Cardiac muscle cell (in vitro differentiated cells and primary cell): ENCODE measurements at regions not wholly inside any gene's neighbourhood (a gene's known extent, or its start where the extent isn't known, plus 50 kb on each side); places are given as distances from the start of the nearest gene placed in this dataset.
A peak's percentile ranks its signal among the peaks of the same experiment; 100 is the strongest.

Source experiments
- DNase-seq, 2 donors: peaks; one replicate each; pipeline versions ENCODE4 v3.0.0 to v3.0.0-alpha.2; 2010 to 2017; ENCODE audit warnings: low read depth in 1 of 2, low spot score in 1 of 2
- H3K27ac ChIP-seq: fragments of 200-600 bp; sonication (generic); 2 replicates; pipeline ENCODE4 v1.5.1; 2016
- H3K27me3 ChIP-seq: fragments of 200-600 bp; sonication (generic); 2 replicates; pipeline ENCODE4 v1.6.0; 2016; ENCODE audit warnings: control low read depth
- H3K36me3 ChIP-seq: fragments of 200-600 bp; sonication (generic); 2 replicates; pipeline ENCODE4 v1.5.1; 2016; ENCODE audit warnings: control low read depth
- H3K4me1 ChIP-seq: fragments of 200-600 bp; sonication (generic); 2 replicates; pipeline ENCODE4 v1.8.1; 2017; ENCODE audit warnings: low read depth, mild to moderate bottlenecking, mixed run types
- H3K4me3 ChIP-seq: fragments of 200-600 bp; sonication (generic); 2 replicates; pipeline ENCODE4 v1.5.1; 2016; ENCODE audit warnings: mild to moderate bottlenecking
- H3K9me3 ChIP-seq: fragments of 200-600 bp; sonication (generic); 2 replicates; pipeline ENCODE4 v1.5.1; 2017; ENCODE audit warnings: low read depth, mild to moderate bottlenecking, control low read depth
- TF ChIP-seq, protein P1 (sequence below): IDR thresholded peaks from 2 replicates; pipeline ENCODE4 v1.5.1; 2012; ENCODE audit warnings: low read depth, mild to moderate bottlenecking, low read length

DNA sequence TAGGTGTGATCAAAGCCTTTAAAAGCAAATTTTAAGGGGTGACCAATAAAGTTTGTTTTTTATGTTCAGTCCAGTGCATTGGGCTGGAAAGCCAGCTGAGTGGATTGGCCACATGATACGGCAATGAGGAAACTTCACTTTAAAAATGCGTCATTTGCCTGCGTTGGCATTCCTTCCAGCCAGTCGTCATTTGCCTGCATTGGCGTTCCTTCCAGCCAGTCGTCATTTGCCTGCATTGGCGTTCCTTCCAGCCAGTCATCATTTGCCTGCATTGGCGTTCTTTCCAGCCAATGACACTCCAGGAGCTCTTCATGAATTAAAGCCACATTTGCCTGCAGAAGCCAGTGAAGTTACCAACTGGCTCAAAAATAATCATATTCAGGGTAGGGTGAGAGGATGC lies 378.6 kb downstream of the SMOC2 start:
- Histone ChIP-seq H3K27me3 (no peaks in the 10 kb centered on the region), H3K36me3 (no peaks in the 10 kb centered on the region), H3K4me3 (no peak overlapping the region), H3K27ac (no peak overlapping the region), H3K9me3 (no peaks in the 10 kb centered on the region), H3K4me1 (no peaks in the 10 kb centered on the region)
- DNase-seq = no peak
- TF ChIP-seq, protein P1, sequence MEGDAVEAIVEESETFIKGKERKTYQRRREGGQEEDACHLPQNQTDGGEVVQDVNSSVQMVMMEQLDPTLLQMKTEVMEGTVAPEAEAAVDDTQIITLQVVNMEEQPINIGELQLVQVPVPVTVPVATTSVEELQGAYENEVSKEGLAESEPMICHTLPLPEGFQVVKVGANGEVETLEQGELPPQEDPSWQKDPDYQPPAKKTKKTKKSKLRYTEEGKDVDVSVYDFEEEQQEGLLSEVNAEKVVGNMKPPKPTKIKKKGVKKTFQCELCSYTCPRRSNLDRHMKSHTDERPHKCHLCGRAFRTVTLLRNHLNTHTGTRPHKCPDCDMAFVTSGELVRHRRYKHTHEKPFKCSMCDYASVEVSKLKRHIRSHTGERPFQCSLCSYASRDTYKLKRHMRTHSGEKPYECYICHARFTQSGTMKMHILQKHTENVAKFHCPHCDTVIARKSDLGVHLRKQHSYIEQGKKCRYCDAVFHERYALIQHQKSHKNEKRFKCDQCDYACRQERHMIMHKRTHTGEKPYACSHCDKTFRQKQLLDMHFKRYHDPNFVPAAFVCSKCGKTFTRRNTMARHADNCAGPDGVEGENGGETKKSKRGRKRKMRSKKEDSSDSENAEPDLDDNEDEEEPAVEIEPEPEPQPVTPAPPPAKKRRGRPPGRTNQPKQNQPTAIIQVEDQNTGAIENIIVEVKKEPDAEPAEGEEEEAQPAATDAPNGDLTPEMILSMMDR = no peak

DNA sequence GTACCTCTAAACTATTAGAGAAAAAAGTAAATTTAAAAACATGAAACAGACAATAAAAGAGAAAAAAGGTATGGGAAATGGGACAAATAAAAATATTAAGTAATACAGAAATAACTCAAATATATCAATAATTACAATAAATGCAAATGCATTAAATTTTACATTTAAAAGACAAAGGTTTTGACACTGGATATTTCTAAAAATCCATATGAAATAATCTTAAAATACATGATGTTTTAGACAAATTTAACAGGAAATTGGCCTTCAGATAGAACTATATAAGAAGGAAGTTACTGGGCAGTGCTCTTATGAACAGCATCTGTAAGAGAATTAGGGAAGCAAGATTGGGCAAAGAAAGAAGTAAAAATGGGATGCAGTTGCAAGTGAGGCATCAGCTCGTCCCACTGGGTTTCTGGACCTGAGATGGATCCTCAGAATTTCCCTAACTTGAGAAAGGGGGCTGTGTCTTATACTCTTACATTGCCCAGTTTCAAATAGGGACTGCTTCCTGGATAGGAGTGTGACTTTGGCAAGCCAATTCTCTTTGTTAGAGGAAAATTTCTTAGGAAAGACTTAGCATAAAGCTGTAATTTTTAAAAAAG lies 376.7 kb downstream of the SMOC2 start:
- Histone ChIP-seq H3K27ac (no peak overlapping the region), H3K4me3 (no peak overlapping the region), H3K4me1 (no peaks in the 10 kb centered on the region), H3K9me3 (no peaks in the 10 kb centered on the region), H3K27me3 (no peaks in the 10 kb centered on the region), H3K36me3 (no peaks in the 10 kb centered on the region)
- DNase-seq = no peak
- TF ChIP-seq, protein P1 = no peak

DNA sequence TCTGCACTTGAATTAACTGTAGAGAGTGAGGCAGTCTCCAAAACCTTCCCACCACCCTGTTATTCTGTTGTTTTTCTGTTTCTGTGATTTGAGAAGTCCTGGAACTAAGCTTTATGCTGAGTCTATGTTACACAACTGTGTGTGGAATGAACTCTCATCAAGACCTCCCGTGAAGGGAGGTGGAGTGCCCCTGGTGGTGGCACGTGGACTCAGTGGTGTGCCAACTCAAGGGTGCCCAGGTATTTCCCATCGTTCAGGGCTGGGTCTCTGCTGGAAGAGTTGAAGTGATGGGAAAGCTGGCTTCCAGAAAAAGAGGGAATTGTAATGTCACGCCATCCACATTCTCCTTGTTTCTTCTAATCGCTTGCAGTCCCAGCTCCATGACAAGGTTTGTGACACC lies 374.2 kb downstream of the SMOC2 start:
- Histone ChIP-seq H3K9me3 (no peaks in the 10 kb centered on the region), H3K36me3 (no peaks in the 10 kb centered on the region), H3K4me1 (no peaks in the 10 kb centered on the region), H3K27me3 (no peaks in the 10 kb centered on the region), H3K4me3 (no peak overlapping the region), H3K27ac (no peak overlapping the region)
- TF ChIP-seq, protein P1 = peak; percentile 25
- peak in 1 of 2 donors; percentile 6 for DNase-seq

DNA sequence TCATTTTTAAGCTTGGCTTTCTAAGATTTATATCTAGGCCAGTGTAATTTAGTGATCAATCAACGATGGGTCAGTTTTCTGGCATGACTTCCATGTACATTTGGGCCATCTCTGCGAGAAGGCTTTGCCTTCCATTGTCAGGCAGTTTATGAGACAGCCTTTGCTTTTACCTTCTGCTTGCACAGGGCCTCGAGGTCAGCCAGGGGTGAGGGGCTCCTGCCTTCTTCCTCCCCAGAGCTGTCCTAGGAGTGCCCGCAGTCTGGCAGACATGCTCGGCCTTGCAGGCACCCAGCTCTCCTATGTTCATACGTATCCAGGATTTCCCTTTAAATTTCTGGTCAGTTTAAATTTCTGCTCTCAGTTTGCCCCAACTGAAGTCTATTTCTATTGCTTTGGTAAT lies 367.2 kb downstream of the SMOC2 start:
- Histone ChIP-seq H3K9me3 (no peaks in the 10 kb centered on the region), H3K27ac (no peak overlapping the region), H3K4me3 (no peak overlapping the region), H3K27me3 (no peaks in the 10 kb centered on the region), H3K4me1 (no peaks in the 10 kb centered on the region), H3K36me3 (no peaks in the 10 kb centered on the region)
- TF ChIP-seq, protein P1 = no peak
- DNase-seq = peak in 1 of 2 donors; percentile 8

DNA sequence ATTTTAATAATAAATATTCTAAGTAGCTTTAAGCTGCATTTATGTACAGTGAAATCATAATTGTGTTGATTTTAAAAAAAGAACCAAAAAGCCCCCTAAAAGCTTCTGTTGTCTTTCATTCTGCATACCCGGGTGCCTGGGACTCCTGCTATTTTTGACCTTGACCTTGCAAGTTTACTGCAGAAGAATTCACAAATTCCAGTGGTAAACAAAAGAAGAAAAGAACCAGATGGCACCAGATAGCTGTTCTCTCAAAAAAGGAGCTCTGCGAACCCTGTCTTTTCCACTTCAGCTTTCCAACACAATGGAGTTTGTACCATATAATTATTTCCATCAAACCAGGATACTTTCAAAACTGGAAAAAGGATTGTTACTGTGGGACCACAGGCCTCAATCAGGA lies 363.3 kb downstream of the SMOC2 start:
- Histone ChIP-seq H3K4me1 (no peaks in the 10 kb centered on the region), H3K27ac (no peak overlapping the region), H3K9me3 (no peaks in the 10 kb centered on the region), H3K4me3 (no peak overlapping the region), H3K36me3 (no peaks in the 10 kb centered on the region), H3K27me3 (no peaks in the 10 kb centered on the region)
- TF ChIP-seq, protein P1 = no peak
- DNase-seq = no peak
